Keratinocyte (primary cell): ENCODE measurements at regions not wholly inside any gene's neighbourhood (a gene's known extent, or its start where the extent isn't known, plus 50 kb on each side); places are given as distances from the start of the nearest gene placed in this dataset.

ENCODE experiments used
- EZH2 ChIP-seq: IDR thresholded peaks from one replicate; pipeline ENCODE4 v1.6.1; 2012; ENCODE audit warnings: inconsistent platforms, mild to moderate bottlenecking, low read length, moderate library complexity
- TF ChIP-seq, protein P1 (sequence below), 3 experiments: IDR thresholded peaks in 1 of 3; conservative IDR thresholded peaks in 1 of 3; optimal IDR thresholded peaks in 1 of 3; 2 replicates in 2 of 3; 3 replicates in 1 of 3; pipeline versions ENCODE3 to v1.5.1; 2011; ENCODE audit warnings: low read length in 3 of 3, mild to moderate bottlenecking in 3 of 3, moderate library complexity in 2 of 3, control low read depth in 1 of 3, inconsistent platforms in 1 of 3; ENCODE audit not compliant: insufficient read depth in 2 of 3; ENCODE audit errors: extremely low read depth in 1 of 3

- TF ChIP-seq, protein P1, sequence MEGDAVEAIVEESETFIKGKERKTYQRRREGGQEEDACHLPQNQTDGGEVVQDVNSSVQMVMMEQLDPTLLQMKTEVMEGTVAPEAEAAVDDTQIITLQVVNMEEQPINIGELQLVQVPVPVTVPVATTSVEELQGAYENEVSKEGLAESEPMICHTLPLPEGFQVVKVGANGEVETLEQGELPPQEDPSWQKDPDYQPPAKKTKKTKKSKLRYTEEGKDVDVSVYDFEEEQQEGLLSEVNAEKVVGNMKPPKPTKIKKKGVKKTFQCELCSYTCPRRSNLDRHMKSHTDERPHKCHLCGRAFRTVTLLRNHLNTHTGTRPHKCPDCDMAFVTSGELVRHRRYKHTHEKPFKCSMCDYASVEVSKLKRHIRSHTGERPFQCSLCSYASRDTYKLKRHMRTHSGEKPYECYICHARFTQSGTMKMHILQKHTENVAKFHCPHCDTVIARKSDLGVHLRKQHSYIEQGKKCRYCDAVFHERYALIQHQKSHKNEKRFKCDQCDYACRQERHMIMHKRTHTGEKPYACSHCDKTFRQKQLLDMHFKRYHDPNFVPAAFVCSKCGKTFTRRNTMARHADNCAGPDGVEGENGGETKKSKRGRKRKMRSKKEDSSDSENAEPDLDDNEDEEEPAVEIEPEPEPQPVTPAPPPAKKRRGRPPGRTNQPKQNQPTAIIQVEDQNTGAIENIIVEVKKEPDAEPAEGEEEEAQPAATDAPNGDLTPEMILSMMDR (optimal IDR thresholded peaks at IDR 0.05 in 1 of 3, IDR thresholded peaks at IDR 0.05 in 1 of 3, conservative IDR thresholded peaks at IDR 0.05 in 1 of 3; ENCODE audit: extremely low read depth in 1 of 3, insufficient read depth in 2 of 3, low read length in 3 of 3): no peak
- TF ChIP-seq EZH2: no peak
Observed at GRCh38 chr12:114221136-114221833, 184.7 kb downstream of the TBX5 start.
